ENCODE measurements at regions not wholly inside any gene's neighbourhood (a gene's known extent, or its start where the extent isn't known, plus 50 kb on each side); places are given as distances from the start of the nearest gene placed in this dataset.
"Not testable (repeated sequence)": the region's sequence is repeated elsewhere in the genome, so short reads cannot be mapped to it uniquely, and the experiment has no call there.

DNA sequence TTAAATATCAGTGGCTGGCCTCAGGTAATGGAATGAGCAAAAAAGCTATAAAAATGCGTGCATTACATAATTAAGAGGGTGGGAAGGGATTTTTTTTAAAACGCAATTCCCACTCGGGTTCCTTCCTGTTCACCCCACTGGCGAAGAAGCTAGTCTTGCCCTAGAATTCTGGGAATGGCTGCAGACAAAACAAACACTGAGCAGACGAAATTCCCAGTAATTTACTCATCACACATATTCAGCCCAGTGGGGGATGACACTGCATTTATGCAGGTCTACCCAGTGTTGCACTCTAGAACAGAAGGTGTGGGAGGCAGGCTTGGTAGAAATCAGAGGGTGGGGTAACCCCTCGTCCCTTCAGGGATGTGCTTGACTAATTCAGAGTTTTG is 2695.0 kb upstream of the DEFB115 start:
- DNase-seq (ENCODE audit: extremely low spot score, insufficient read length, low read depth), result no peak

DNA sequence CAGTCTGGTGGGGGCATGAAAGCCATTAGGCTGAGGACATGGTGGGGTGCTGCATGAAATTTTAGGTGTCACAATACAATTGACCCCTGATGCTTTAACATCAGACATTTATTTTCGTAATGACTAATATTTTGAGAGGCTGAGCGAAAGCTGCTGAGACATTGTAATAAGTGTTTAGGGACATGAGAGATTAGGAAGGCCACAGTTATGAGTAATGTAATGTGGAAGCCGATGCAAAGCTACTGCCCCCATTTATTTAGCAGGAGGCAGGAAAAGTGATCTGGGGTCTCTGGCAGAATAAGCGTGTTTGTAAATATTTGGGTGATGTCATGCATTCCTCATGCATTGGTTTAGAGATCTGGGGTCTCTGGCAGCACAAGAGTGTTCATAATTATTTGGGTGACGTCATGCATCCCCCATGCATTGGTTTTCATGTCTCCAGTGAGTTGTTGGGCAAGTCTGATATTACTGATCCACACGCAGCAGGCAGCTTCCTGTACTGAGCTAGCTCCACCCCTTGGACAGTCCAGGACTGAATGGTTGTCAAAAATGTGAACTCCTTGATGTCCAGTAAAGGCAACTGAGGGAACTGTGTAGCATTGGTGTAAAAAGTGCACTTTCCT is 2694.5 kb upstream of the DEFB115 start:
- DNase-seq (ENCODE audit: extremely low spot score, insufficient read length, low read depth); FAIRE-seq: not testable (repeated sequence)

More for the DNA sequence above, 2695.0 kb upstream of the DEFB115 start:
- no peak for FAIRE-seq

DNA sequence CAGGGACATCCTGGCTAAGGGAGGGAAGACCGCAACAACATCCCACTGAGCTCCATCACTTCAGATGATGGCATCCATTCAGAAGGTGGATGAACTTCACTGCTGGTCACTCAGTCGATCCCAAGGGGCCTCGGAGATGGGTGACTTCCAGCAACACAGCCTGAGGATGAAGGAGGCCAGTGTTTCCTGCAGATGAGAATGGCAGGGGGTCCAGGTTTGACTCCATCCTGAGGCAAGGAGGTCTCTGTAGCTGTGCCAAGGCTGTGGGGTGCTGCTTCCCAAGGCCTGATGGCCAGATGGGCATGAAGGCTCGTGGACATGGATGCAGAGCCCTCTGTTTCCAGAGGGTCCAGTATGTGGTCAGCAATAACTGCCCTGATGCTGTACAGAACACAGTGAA is 2693.4 kb upstream of the DEFB115 start:
- not testable (repeated sequence) for FAIRE-seq; DNase-seq (ENCODE audit: extremely low spot score, insufficient read length, low read depth)

DNA sequence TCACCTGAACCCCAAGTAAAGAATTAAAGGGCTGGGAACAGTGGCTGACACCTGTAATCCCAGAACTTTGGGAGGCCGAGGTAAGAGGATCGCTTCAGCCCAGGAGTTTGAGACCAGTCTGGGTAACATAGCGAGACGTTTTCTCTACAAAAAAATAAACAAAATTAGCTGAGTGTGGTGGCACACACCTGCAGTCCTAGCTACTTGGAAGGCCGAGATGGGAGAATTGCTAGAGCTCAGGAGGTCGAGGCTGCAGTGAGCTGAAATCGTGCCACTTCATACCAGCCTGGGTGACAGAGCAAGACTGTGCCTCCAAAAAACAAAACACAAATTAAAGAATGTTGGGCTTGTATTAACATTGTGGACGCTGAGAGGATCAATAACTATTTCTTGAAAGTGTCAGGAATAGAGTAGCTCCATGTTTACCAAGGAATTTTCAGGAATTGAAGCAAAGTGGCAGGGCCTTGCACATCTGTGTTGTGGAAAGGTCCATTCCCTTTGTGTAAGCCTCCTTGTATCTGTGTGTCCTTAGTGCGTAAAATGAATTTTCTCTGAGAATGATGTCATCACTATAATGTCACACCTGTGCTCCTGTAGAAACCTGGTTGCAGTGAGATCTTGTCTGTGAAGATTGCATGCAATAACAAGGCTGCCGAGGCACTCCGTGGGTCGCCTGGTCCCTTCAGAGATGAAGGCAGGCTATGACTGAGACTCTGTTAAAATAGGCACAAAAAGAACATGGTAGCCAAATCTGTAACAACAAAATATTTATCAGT is 2692.6 kb upstream of the DEFB115 start:
- DNase-seq (ENCODE audit: extremely low spot score, insufficient read length, low read depth); FAIRE-seq: not testable (repeated sequence)

DNA sequence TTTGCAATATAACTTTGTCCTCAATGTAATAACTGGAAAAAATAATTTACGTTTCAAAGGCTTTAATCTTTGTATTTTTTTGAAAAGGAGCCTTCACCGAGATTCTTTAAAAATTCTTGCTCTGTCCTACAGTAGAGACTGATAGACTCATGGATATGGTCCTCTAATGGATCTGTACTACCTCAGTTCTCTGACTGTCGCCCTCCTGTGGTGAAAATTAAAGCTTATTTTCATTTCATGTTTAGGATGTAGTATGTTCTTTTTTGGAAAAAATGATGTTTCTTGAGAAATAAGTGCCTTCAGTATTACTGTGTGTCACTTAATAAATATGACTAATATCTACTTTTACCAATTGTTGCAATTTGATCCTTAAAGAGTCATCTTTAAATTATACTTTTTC is 2681.5 kb upstream of the DEFB115 start:
- FAIRE-seq; DNase-seq (ENCODE audit: extremely low spot score, insufficient read length, low read depth): not testable (repeated sequence)

DNA sequence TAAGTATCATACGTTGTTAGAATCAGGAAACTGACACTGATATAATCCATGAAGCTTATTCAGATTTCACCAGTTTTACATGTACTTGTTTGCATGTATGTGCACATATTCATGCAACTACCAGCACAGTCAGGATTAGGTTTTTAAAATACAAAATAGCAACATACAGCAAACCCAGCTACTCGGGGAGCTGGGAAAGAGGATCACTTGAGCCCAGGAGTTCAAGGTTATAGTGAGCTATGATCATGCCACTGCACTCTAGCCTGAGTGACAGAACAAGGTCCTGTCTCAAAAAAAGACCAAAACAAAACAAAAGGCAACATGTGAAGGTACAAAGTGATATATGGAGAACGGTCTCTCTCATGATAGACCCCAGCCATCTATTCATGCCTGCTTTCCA is 2665.8 kb upstream of the DEFB115 start:
- not testable (repeated sequence) for DNase-seq (ENCODE audit: extremely low spot score, insufficient read length, low read depth); FAIRE-seq

DNA sequence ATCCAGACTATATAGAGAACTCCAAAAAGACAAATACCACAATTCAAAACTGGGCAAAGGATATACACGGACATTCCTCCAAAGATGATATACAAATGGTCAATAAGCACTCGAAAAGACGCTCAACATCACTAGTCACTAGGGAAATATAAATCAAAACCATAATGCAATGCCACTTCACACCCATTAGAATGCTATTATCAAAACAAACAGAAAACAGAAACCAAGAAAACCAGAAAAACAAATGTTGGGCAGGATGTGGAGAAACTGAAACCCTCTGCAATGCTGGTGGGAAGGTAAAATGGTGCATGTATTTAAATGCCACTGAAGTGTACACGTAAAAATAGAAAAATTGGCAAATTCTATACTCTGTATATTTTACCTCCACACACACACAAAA is 2664.1 kb upstream of the DEFB115 start:
- DNase-seq (ENCODE audit: extremely low spot score, insufficient read length, low read depth); FAIRE-seq: not testable (repeated sequence)

DNA sequence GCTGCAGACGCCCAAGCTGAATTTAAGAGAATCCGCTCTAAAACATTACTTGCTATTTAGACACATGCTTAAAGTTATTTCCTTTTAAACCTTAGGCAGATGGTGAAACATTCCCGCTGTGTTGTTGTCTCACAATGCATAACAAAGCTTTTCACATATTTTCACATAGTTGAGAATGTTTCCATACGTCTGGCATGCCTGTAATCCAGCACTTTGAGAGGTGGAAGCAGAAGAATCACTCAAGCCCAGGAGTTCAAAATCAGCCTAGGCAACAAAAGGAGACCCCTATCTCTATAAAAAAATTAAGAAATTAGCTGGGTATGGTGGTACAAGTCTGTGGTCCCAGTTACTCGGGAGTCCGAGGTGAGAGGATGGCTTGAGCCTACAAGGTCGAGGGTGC is 2663.0 kb upstream of the DEFB115 start:
- FAIRE-seq; DNase-seq (ENCODE audit: extremely low spot score, insufficient read length, low read depth): not testable (repeated sequence)

DNA sequence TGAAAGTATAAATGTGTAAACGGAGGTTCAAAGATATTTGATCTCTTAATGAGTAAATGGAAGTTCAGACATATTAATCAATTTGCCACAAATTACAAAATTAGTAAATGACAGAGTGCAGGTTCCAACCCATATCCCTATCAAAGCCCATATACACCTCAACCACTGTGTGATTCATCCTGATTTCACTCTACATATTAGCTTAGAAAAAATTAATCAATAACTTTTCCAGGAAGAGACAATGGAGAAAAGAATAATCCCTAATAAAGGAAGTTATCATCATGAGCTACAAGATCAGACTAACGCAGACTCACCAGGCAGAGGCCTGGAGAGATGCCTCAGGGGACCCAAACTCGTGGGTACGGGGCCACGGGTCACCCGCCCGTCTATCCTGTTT is 2655.5 kb upstream of the DEFB115 start:
- not testable (repeated sequence) for FAIRE-seq

DNA sequence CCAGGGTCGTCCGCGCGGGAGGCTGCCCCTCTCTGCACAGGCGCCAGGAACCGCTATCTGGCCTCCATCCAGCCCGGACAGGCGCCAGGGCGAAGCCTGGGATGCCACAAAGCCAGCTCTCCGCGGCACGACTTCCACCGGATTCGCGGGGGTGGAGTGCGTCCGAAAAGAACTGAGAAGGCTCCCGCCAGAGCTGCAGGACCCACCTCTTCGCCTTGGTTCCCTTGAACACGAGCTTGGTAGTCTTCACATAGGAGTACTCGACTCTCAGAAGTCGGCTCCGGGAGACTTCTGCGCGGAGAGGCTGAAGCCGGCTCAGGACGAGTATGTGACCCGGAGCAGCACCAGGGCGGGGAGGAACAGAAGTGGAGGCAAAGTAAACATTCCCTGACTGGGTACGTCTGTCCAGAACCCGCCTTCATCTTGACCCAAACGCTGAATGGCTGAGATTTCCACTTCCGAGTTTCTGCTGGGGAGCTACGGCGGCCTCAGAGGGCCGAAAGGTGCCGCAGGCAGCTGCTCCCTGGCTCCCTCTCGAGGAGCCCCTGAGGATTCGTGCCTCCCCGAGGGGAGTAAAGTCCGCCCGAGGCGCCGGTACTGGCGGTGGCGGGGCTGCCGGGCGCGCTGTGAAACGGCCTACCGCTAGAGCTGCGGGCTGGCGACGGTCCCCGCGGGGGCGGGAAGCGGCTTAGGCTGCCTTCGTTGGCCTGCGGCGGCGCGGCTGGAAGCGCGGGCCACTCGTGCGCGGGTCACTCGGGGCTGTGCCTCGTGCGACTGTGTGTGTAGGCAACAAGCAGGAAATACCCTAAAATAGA is 2654.9 kb upstream of the DEFB115 start:
- FAIRE-seq, result not testable (repeated sequence)
- peak; percentile 64 for DNase-seq (ENCODE audit: extremely low spot score, insufficient read length, low read depth)

More for the DNA sequence above, 2655.5 kb upstream of the DEFB115 start:
- DNase-seq (ENCODE audit: extremely low spot score, insufficient read length, low read depth), result not testable (repeated sequence)

DNA sequence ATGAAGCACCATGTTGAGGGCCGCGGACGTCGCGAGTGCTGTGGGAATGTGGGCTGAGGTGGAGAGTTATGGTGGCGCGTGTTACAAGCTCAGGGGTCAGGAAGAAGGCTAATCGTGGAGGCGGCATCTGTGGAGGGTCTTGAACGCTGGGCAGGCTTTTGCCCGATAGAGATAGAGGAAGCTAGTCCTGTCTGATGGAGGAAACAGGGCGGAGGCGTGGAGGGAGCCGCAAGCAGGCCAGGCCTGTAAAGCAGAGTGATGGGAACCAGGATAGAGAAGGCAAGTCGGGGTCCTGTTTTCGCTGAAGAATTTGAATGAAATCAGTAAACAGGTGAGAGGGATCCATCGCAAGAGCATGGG is 2654.3 kb upstream of the DEFB115 start:
- FAIRE-seq; DNase-seq (ENCODE audit: extremely low spot score, insufficient read length, low read depth): not testable (repeated sequence)

DNA sequence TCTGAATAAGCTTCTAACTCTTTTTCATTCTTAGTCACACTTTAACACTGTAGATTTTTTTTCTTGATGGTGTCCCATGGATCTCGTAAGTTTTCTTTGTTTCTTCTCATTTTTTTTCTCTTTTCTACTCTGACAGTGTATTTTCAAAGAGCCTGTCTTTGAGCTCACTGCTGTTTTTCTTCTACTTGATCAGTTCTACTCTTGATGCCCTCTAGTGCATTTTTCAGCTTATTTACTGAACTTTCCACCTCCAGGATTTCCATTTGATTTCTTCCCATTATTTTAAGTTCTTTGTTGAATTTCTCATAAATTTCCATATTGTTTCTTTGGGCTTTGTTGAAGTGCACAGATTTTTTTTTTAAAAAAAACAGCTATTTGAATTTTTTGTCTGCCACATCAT is 2641.1 kb upstream of the DEFB115 start:
- FAIRE-seq (no peak), DNase-seq (ENCODE audit: extremely low spot score, insufficient read length, low read depth) (no peak)

DNA sequence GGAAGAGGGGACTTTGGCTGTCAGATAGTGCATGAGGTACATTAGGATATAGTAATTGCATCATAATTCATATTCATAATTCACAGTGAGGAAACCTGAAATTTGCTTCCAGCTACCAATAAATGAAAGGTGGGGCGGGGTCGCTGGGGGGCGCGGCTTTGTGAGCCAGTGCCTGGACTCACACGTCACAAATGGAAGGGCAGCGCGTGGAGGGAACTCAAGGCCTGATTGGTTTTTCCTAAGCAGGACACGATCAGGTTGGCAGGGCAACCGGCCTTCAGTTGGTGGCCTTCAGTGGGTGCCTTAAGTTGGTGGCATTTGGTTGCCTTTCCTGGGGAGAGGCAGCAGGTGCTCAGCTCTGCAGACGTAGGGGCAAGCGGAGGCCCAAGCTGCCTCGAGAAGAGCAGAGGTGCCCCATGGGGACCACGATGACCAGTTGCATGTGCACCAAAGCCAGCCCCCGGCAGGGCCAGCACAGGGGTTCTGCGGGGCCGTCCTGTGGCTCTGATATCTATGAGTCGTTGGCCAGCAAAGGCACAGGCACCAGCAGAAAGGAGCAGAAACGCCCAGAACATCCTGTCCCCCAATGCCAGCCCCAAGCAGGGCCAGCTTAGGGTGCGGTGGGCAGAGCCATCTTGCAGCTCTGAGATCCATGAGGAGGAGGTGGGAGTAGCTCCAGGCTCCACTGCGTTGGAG is 2637.4 kb upstream of the DEFB115 start:
- FAIRE-seq; DNase-seq (ENCODE audit: extremely low spot score, insufficient read length, low read depth): not testable (repeated sequence)

DNA sequence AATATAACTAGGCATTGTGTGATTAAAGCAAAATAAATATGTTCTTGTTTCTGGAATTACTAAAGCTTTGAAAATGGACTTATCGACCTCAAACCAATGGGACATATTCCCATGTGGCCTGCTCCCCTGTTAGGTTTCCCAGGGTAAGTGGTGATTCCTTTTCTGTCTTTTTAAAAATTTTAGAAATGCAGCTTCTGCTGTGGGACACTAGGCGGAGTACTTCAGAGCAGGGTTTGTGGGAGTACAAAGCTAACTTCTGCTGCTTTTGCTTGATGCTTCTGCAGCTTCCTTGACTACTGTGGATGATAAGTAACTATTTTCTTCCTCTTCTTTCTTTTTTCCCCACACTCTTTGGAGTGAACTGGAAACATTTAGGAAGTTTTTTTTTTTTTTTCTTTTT is 2632.4 kb upstream of the DEFB115 start:
- not testable (repeated sequence) for DNase-seq (ENCODE audit: extremely low spot score, insufficient read length, low read depth); FAIRE-seq

DNA sequence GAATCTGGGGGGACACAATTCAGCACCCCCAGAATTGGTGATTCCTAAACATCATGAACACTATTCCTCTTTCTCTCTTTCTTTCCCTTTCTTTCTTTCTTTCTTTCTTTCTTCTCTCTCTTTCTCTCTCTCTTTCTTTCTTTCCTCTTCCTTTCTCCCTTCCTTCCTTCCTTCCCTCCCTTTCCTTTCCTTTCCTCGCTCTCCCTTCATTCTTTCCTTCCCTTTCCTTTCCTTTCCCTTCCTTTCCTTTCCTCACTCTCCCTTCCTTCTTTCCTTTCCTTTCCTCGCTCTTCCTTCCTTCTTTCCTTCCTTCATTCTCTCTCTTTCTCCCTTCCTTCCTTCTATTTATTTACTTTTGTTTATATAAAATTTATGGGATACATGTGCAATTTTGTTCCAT is 2616.6 kb upstream of the DEFB115 start:
- not testable (repeated sequence) for FAIRE-seq; DNase-seq (ENCODE audit: extremely low spot score, insufficient read length, low read depth)
